Lower leg skin (tissue), 4 donors: ENCODE measurements at regions not wholly inside any gene's neighbourhood (a gene's known extent, or its start where the extent isn't known, plus 50 kb on each side); places are given as distances from the start of the nearest gene placed in this dataset.

Source experiments
- DNase-seq, 2 donors: peaks; one replicate each; pipeline ENCODE4 v3.0.0-alpha.2; 2019; ENCODE audit warnings: low spot score in 2 of 2
- H3K4me3 ChIP-seq: fragments of 200-600 bp; sonication (generic); 2 replicates; pipeline ENCODE4 v1.5.1; 2017; ENCODE audit warnings: mild to moderate bottlenecking, low read depth; ENCODE audit not compliant: poor library complexity, severe bottlenecking
- POLR2A ChIP-seq, 2 donors: fragments of 450-650 bp; IDR thresholded peaks; one replicate each; pipeline ENCODE4 v1.6.1; 2016 to 2017; ENCODE audit warnings: antibody characterized with exemption in 2 of 2, mild to moderate bottlenecking in 1 of 2, moderate library complexity in 1 of 2
- WGBS, 2 donors: methylation state at CpG; one replicate each; pipeline ENCODE4 v1.1.5; 2018; 5-methylcytosine and 5-hydroxymethylcytosine counted together
- intact Hi-C: fragments of 100-400 bp; cut with DNase I; formaldehyde crosslinking; loops from one replicate; pipeline ENCODE4 v1.15.0; 2023; ENCODE audit warnings: low total_unique reads
- TF ChIP-seq, protein P1 (sequence below), 3 donors: fragments of 450-650 bp; IDR thresholded peaks; one replicate each; pipeline ENCODE4 v1.5.1; 2016; ENCODE audit warnings: antibody characterized with exemption in 3 of 3, mild to moderate bottlenecking in 3 of 3, moderate library complexity in 2 of 3

DNA sequence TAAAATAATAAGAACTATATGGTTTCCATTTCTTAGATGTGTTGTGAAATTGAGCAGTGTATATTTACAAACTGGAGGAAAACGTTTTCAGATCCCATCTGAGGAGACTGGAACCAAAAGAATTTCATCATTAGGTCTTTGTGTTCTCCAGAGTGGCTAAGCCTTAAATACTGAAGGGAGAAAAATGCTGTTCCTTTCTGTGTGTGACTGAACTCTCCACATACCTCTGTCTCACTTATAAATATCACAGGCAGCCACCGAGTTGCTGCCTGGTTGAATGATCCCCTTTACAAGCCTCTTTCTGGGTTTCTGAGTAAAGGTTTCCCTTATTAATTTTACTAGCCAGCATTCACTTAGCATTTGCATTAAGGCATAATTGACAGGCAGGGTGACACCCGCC, 913.9 kb upstream of the NR2F2 start:
- DNase-seq, result no peak
- no peak for TF ChIP-seq POLR2A (IDR thresholded peaks at IDR 0.05)
- TF ChIP-seq, protein P1, sequence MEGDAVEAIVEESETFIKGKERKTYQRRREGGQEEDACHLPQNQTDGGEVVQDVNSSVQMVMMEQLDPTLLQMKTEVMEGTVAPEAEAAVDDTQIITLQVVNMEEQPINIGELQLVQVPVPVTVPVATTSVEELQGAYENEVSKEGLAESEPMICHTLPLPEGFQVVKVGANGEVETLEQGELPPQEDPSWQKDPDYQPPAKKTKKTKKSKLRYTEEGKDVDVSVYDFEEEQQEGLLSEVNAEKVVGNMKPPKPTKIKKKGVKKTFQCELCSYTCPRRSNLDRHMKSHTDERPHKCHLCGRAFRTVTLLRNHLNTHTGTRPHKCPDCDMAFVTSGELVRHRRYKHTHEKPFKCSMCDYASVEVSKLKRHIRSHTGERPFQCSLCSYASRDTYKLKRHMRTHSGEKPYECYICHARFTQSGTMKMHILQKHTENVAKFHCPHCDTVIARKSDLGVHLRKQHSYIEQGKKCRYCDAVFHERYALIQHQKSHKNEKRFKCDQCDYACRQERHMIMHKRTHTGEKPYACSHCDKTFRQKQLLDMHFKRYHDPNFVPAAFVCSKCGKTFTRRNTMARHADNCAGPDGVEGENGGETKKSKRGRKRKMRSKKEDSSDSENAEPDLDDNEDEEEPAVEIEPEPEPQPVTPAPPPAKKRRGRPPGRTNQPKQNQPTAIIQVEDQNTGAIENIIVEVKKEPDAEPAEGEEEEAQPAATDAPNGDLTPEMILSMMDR (IDR thresholded peaks at IDR 0.05), result no peak
- WGBS, 2 donors, result 39 to 45% methylated on average over 3 of the region's 3 CpGs
- intact Hi-C loops, result no loop called here
- H3K4me3 ChIP-seq, result no peak overlapping the region

DNA sequence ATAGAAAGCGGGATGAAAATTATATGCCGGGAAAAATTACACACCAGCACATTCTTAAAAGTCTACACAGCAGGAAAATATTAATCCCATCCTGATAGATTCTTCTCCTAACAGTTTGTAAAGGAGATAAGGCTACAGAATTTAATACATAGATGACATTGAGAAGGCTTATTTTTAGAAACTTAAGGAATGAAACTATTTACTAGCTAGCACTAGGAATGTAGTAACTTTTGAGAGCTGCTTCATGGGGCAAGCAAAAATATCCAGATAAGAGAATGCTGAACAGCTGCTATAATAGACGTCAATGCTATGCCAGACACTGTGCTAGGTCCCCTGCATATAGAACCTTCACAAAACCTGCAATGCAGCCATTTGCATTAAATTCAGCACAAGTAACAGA, 912.7 kb upstream of the NR2F2 start:
- intact Hi-C loops, result no loop called here
- 86 to 90% methylated on average over 3 of the region's 3 CpGs for WGBS, 2 donors
- TF ChIP-seq POLR2A (IDR thresholded peaks at IDR 0.05), result no peak
- TF ChIP-seq, protein P1 (IDR thresholded peaks at IDR 0.05), result no peak
- no peak for DNase-seq
- no peak overlapping the region for H3K4me3 ChIP-seq

DNA sequence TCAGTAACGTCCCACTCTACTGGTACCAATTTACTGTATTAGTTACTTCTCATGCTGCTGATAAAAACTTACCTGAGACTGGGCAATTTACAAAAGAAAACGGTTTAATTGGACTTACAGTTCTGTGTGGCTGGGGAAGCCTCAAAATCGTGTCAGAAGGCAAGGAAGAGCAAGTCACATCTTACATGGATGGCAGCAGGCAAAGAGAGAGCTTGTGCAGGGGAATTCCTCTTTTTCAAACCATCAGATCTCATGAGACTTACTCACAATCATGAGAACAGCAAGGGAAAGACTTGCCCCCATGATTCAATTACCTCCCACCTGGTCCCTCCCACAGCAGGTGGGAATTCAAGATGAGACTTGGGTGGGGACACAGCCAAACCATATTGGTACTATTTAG, 908.2 kb upstream of the NR2F2 start:
- TF ChIP-seq, protein P1 (IDR thresholded peaks at IDR 0.05), result no peak
- no peak for TF ChIP-seq POLR2A (IDR thresholded peaks at IDR 0.05)
- DNase-seq, result no peak
- WGBS, 2 donors, result 61 to 66% methylated on average over 3 of the region's 3 CpGs
- no peak overlapping the region for H3K4me3 ChIP-seq
- intact Hi-C loops, result no loop called here

DNA sequence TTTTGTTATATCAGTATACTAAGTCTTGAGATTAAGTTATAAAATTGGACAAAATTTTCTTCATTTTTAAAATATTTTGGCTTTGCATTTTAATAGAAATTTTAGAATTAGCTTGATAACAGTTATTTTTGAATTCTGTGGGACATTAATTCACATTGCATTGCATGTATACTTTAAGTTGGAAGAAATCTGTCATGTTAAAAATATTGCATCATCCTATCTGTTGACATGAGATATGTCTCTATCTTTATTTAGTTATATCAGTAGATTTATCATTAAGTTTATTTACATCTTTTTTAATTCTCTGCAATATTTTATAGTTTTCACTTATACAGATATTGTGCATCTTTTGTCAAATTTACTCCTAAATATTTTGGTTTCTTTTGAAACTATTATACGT, 904.6 kb upstream of the NR2F2 start:
- no peak for DNase-seq
- WGBS, 2 donors, result 96 to 100% methylated on average over 1 of the region's 1 CpG
- no peak for TF ChIP-seq POLR2A (IDR thresholded peaks at IDR 0.05)
- intact Hi-C loops, result no loop called here
- H3K4me3 ChIP-seq, result no peak overlapping the region

DNA sequence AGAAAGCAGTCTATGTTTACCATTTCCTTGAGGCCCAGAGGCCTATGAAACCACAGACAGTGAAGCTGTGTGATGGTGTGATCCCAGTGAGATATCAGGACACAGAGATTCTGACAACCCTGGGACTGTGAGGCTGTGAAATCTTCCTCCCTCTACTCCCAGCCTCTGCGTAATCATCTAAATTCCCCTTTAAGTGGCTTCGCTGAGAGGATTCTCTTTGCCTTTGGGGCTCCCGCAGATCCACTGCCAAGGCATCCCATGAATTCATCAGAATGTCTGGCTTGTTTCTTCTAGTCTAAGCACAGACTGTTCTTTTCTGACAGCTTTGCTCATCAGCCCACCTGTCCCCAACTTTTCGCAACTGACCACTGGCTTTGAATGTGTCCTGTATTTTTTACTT, 901.2 kb upstream of the NR2F2 start:
- DNase-seq, result no peak
- no peak for TF ChIP-seq POLR2A (IDR thresholded peaks at IDR 0.05)
- TF ChIP-seq, protein P1 (IDR thresholded peaks at IDR 0.05), result no peak
- H3K4me3 ChIP-seq, result no peak overlapping the region
- 66 to 72% methylated on average over 4 of the region's 4 CpGs for WGBS, 2 donors
- intact Hi-C loops, result no loop called here

DNA sequence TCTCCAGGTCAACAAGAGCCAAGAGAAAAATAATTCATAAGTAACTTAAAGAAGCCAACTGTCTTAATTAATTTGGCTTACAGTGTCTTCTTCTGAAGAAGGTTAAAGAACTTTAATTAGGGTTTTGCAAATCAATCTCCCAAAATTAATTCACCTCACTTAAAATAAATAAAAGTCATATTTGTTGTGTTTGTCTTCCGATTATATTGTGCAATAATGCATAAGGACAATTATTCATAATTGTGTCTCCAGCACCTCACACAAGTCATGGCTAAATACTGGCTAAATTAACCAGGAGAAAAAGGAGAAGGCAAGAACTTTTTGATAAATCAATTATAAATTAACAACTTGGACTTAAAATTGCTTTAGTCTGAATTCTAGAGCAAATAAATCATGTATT, 899.0 kb upstream of the NR2F2 start:
- TF ChIP-seq POLR2A (IDR thresholded peaks at IDR 0.05), result no peak
- TF ChIP-seq, protein P1 (IDR thresholded peaks at IDR 0.05), result no peak
- intact Hi-C loops, result no loop called here

More for the DNA sequence above, 899.0 kb upstream of the NR2F2 start:
- whole genome bisulfite sequencing, 2 donors, result 74 to 80% methylated on average over 1 of the region's 1 CpG
- H3K4me3 ChIP-seq, result no peak overlapping the region
- no peak for DNase-seq
